AG04449 (cell line): ENCODE measurements at regions not wholly inside any gene's neighbourhood (a gene's known extent, or its start where the extent isn't known, plus 50 kb on each side); places are given as distances from the start of the nearest gene placed in this dataset.
"Not testable (repeated sequence)": the region's sequence is repeated elsewhere in the genome, so short reads cannot be mapped to it uniquely, and the experiment has no call there.

ENCODE experiments used
- CTCF ChIA-PET: fragments of 350-600 bp; formaldehyde crosslinking; extraction: SDS; loops from one replicate; lab custom pipeline; 2021; ENCODE audit warnings: antibody characterized with exemption; lab: Yijun Ruan, JAX
- POLR2A ChIA-PET: fragments of 400-600, 350-600 bp; formaldehyde crosslinking; extraction: SDS; loops from one replicate; lab custom pipeline; 2020; ENCODE audit warnings: antibody characterized with exemption, inconsistent platforms; lab: Yijun Ruan, JAX
- DNase-seq: peaks from one replicate; pipeline ENCODE4 v3.0.0-alpha.2; 2010; ENCODE audit warnings: low read depth, low spot score
- H3K4me3 ChIP-seq: 2 replicates; pipeline ENCODE4 v1.5.1; 2011; ENCODE audit warnings: low read depth, mild to moderate bottlenecking, control low read depth, low read length
- CTCF ChIP-seq: IDR thresholded peaks from one replicate; pipeline ENCODE4 v1.5.1; 2011; ENCODE audit warnings: mild to moderate bottlenecking, moderate library complexity, low read length, control low read depth, inconsistent platforms; ENCODE audit not compliant: insufficient read depth; ENCODE audit errors: missing control alignments

- ChIA-PET POLR2A (no interaction called here), CTCF (interaction anchor here (1.3 kb wide), 1 partner anchor 106 kb away, joined by 5 read pairs; no protein-coding TSS in a partner anchor)
- no peak for DNase-seq
- H3K4me3 ChIP-seq = no peak overlapping the region
- no peak for TF ChIP-seq CTCF
Measured at GRCh38 chr2:182543741-182544525, 117.1 kb upstream of the PDE1A start.

GRCh38 chr2:182545420-182546167, 118.8 kb upstream of the PDE1A start:
- ChIA-PET CTCF (no interaction called here), POLR2A (no interaction called here)
- DNase-seq = no peak
- no peak overlapping the region for H3K4me3 ChIP-seq
- TF ChIP-seq CTCF = no peak

GRCh38 chr2:182548031-182548950, 121.5 kb upstream of the PDE1A start:
- H3K4me3 ChIP-seq = no peak overlapping the region
- DNase-seq = no peak
- no peak for TF ChIP-seq CTCF
- ChIA-PET POLR2A (no interaction called here), CTCF (no interaction called here)

GRCh38 chr2:182550234-182550633, 123.4 kb upstream of the PDE1A start:
- TF ChIP-seq CTCF = no peak
- POLR2A ChIA-PET = no interaction called here
- CTCF ChIA-PET = no interaction called here

GRCh38 chr2:182552232-182552631, 125.4 kb upstream of the PDE1A start:
- CTCF ChIA-PET, DNase-seq, POLR2A ChIA-PET, H3K4me3 ChIP-seq: not testable (repeated sequence)

More at GRCh38 chr2:182550234-182550633, 123.4 kb upstream of the PDE1A start:
- DNase-seq = no peak
- H3K4me3 ChIP-seq = no peak overlapping the region

- POLR2A ChIA-PET, CTCF ChIA-PET, H3K4me3 ChIP-seq, DNase-seq: not testable (repeated sequence)
Measured at GRCh38 chr2:182552785-182553184, 125.9 kb upstream of the PDE1A start.
